ENCODE measurements at regions not wholly inside any gene's neighbourhood (a gene's known extent, or its start where the extent isn't known, plus 50 kb on each side); places are given as distances from the start of the nearest gene placed in this dataset.

DNA sequence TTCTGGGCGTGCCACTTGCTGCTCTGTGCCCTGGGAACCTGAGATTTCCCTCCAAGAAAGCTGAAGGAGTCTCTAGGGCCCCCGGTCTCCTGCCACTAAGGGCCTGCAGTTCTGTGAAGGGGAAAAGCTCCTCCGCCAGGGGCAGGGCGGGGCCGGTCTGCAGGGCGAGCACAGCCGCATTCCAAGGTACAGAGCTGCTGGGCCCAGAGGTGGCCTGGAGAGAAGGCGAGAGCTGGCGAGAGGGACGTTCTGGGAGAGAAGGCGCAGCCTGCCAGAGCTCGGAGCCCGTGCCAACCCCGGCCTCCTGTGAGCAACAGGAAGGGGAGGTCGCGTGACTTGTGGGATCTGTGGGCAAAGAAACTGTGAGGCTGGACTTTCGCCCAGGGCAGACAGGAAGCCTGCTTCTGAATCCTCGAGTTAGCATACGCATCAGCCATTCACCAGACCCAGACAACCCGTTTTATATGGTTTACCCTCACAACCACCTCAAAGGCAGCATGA lies 500.4 kb downstream of the SHQ1 start:
- Mint-ChIP-seq H3K4me1 (ENCODE audit: low read depth, unreplicated experiment) (peaks cover 12% of the 10 kb centered on the region), H3K27ac (ENCODE audit: unreplicated experiment) (no peak overlapping the region), H3K36me3 (ENCODE audit: low read depth, unreplicated experiment) (no peaks in the 10 kb centered on the region), H3K27me3 (ENCODE audit: low read depth, unreplicated experiment) (peaks cover 14% of the 10 kb centered on the region), H3K4me3 (ENCODE audit: unreplicated experiment) (no peak overlapping the region), H3K9me3 (ENCODE audit: unreplicated experiment) (no peaks in the 10 kb centered on the region)
- no peaks in the 10 kb centered on the region for H4K20me1 ChIP-seq (ENCODE audit: insufficient read depth, low read length)
- TF ChIP-seq EZH2 (IDR thresholded peaks at IDR 0.05; ENCODE audit: insufficient read depth, low read length) = no peak
- TF ChIP-seq, protein P1, sequence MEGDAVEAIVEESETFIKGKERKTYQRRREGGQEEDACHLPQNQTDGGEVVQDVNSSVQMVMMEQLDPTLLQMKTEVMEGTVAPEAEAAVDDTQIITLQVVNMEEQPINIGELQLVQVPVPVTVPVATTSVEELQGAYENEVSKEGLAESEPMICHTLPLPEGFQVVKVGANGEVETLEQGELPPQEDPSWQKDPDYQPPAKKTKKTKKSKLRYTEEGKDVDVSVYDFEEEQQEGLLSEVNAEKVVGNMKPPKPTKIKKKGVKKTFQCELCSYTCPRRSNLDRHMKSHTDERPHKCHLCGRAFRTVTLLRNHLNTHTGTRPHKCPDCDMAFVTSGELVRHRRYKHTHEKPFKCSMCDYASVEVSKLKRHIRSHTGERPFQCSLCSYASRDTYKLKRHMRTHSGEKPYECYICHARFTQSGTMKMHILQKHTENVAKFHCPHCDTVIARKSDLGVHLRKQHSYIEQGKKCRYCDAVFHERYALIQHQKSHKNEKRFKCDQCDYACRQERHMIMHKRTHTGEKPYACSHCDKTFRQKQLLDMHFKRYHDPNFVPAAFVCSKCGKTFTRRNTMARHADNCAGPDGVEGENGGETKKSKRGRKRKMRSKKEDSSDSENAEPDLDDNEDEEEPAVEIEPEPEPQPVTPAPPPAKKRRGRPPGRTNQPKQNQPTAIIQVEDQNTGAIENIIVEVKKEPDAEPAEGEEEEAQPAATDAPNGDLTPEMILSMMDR (IDR thresholded peaks at IDR 0.05; ENCODE audit: insufficient read depth, low read depth, low read length) = no peak
- no peak overlapping the region for H3K27ac ChIP-seq (ENCODE audit: low read depth, low read length)
- H3K9ac ChIP-seq (ENCODE audit: low read length) = no peak overlapping the region
- peaks cover 48% of the 10 kb centered on the region for H3K4me1 ChIP-seq (ENCODE audit: insufficient read depth, low read length)
- FAIRE-seq (no peak), DNase-seq (ENCODE audit: low read depth) (peak; percentile 92)
- no peaks in the 10 kb centered on the region for H3K36me3 ChIP-seq (ENCODE audit: insufficient read depth, low read length)
- no peaks in the 10 kb centered on the region for H3K9me3 ChIP-seq (ENCODE audit: insufficient read depth, low read depth, low read length)
- H3K4me2 ChIP-seq (ENCODE audit: low read length) = peak overlapping the region; percentile 53
- no peak overlapping the region for H2AFZ ChIP-seq (ENCODE audit: low read depth, low read length)
- H3K4me3 ChIP-seq (ENCODE audit: insufficient read depth, low read depth, low read length) = no peak overlapping the region
- no peaks in the 10 kb centered on the region for H3K79me2 ChIP-seq (ENCODE audit: insufficient read depth, low read length)
- H3K27me3 ChIP-seq (ENCODE audit: insufficient read depth, low read length) = no peaks in the 10 kb centered on the region

DNA sequence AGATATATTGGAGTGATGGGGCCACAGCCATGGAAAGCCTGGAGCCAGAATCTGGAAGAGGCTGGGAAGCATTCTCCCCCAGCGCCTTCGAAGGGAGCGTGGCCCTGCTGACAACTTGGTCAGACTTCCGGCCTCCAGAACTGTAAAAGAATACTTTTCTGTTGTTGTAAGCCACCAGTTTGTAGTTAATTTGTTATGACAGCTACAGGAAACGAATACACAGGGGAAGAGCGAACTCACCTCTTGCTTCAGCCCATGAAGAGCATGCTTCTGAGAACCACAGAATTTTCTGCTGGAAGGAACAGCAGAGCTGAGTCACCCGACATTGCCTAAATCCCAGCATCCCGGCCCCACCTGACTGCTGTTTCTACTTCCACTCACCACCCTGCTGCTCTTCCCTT lies 501.7 kb downstream of the SHQ1 start:
- Histone ChIP-seq H3K4me1 (ENCODE audit: insufficient read depth, low read length) (peaks cover 50% of the 10 kb centered on the region), H3K79me2 (ENCODE audit: insufficient read depth, low read length) (no peaks in the 10 kb centered on the region), H3K4me2 (ENCODE audit: low read length) (peak overlapping the region; percentile 37), H3K27ac (ENCODE audit: low read depth, low read length) (peak overlapping the region; percentile 67), H2AFZ (ENCODE audit: low read depth, low read length) (no peak overlapping the region), H4K20me1 (ENCODE audit: insufficient read depth, low read length) (no peaks in the 10 kb centered on the region), H3K36me3 (ENCODE audit: insufficient read depth, low read length) (no peaks in the 10 kb centered on the region), H3K9ac (ENCODE audit: low read length) (peak overlapping the region; percentile 6), H3K27me3 (ENCODE audit: insufficient read depth, low read length) (no peaks in the 10 kb centered on the region), H3K9me3 (ENCODE audit: insufficient read depth, low read depth, low read length) (no peaks in the 10 kb centered on the region), H3K4me3 (ENCODE audit: insufficient read depth, low read depth, low read length) (no peak overlapping the region)
- FAIRE-seq = peak; percentile 98
- Mint-ChIP-seq H3K36me3 (ENCODE audit: low read depth, unreplicated experiment) (no peaks in the 10 kb centered on the region), H3K27me3 (ENCODE audit: low read depth, unreplicated experiment) (peaks cover 7% of the 10 kb centered on the region), H3K4me3 (ENCODE audit: unreplicated experiment) (no peak overlapping the region), H3K9me3 (ENCODE audit: unreplicated experiment) (no peaks in the 10 kb centered on the region), H3K4me1 (ENCODE audit: low read depth, unreplicated experiment) (peaks cover 12% of the 10 kb centered on the region), H3K27ac (ENCODE audit: unreplicated experiment) (peak overlapping the region; percentile 55)
- TF ChIP-seq, protein P1 (IDR thresholded peaks at IDR 0.05; ENCODE audit: insufficient read depth, low read depth, low read length) = no peak
- no peak for TF ChIP-seq EZH2 (IDR thresholded peaks at IDR 0.05; ENCODE audit: insufficient read depth, low read length)
- DNase-seq (ENCODE audit: low read depth) = peak; percentile 99

DNA sequence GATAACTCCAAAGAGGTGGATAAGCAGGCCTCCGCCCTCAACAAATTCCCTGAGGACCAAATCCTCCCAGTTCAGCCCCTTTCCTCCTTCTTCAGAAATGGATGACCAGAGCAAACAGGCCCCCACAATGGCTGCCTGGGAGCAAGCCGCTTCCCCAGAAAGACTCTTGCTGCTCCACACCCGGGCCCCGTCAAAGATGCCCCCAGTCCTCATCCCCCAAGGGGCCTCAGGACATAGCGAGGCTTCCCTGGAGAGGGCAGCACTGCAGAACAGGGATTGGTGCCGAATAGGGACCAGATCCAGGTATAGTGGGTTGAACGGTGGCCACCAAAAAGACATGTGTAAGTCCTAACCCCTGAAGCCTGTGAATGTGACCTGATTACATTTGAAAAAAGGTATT lies 502.3 kb downstream of the SHQ1 start:
- DNase-seq (ENCODE audit: low read depth) (no peak), FAIRE-seq (no peak)
- peaks cover 3% of the 10 kb centered on the region for H3K27me3 Mint-ChIP-seq (ENCODE audit: low read depth, unreplicated experiment)
- no peaks in the 10 kb centered on the region for H4K20me1 ChIP-seq (ENCODE audit: insufficient read depth, low read length)
- peak overlapping the region; percentile 37 for H3K4me2 ChIP-seq (ENCODE audit: low read length)
- H3K9me3 ChIP-seq (ENCODE audit: insufficient read depth, low read depth, low read length) = no peaks in the 10 kb centered on the region
- H3K9ac ChIP-seq (ENCODE audit: low read length) = peak overlapping the region; percentile 6
- no peak overlapping the region for H3K4me3 Mint-ChIP-seq (ENCODE audit: unreplicated experiment)
- H3K36me3 ChIP-seq (ENCODE audit: insufficient read depth, low read length) = no peaks in the 10 kb centered on the region
- peak overlapping the region; percentile 55 for H3K27ac Mint-ChIP-seq (ENCODE audit: unreplicated experiment)
- H3K4me1 ChIP-seq (ENCODE audit: insufficient read depth, low read length) = peaks cover 50% of the 10 kb centered on the region
- H3K4me1 Mint-ChIP-seq (ENCODE audit: low read depth, unreplicated experiment) = peaks cover 14% of the 10 kb centered on the region
- TF ChIP-seq, protein P1 (IDR thresholded peaks at IDR 0.05; ENCODE audit: insufficient read depth, low read depth, low read length) = no peak
- no peak for TF ChIP-seq EZH2 (IDR thresholded peaks at IDR 0.05; ENCODE audit: insufficient read depth, low read length)
- H3K27ac ChIP-seq (ENCODE audit: low read depth, low read length) = peak overlapping the region; percentile 67
- H3K27me3 ChIP-seq (ENCODE audit: insufficient read depth, low read length) = no peaks in the 10 kb centered on the region
- no peak overlapping the region for H3K4me3 ChIP-seq (ENCODE audit: insufficient read depth, low read depth, low read length)
- no peaks in the 10 kb centered on the region for H3K9me3 Mint-ChIP-seq (ENCODE audit: unreplicated experiment)
- H3K79me2 ChIP-seq (ENCODE audit: insufficient read depth, low read length) = no peaks in the 10 kb centered on the region
- H3K36me3 Mint-ChIP-seq (ENCODE audit: low read depth, unreplicated experiment) = no peaks in the 10 kb centered on the region
- no peak overlapping the region for H2AFZ ChIP-seq (ENCODE audit: low read depth, low read length)

All from astrocyte (in vitro differentiated cells and primary cell).